Parathyroid adenoma (tissue), 2 donors: ENCODE measurements at regions not wholly inside any gene's neighbourhood (a gene's known extent, or its start where the extent isn't known, plus 50 kb on each side); places are given as distances from the start of the nearest gene placed in this dataset.

Source experiments
- H2AFZ ChIP-seq: fragments of 300-600 bp; sonication (generic); one replicate; pipeline ENCODE4 v1.7.0; 2017; ENCODE audit warnings: antibody characterized with exemption, mild to moderate bottlenecking
- H3K27ac ChIP-seq: fragments of 300-600 bp; sonication (generic); one replicate; pipeline ENCODE4 v1.7.0; 2017
- H3K27me3 ChIP-seq: fragments of 300-600 bp; sonication (generic); one replicate; pipeline ENCODE4 v1.7.0; 2017; ENCODE audit warnings: low read length; ENCODE audit not compliant: control insufficient read depth, insufficient read depth
- H3K36me3 ChIP-seq: fragments of 300-600 bp; sonication (generic); one replicate; pipeline ENCODE4 v1.7.0; 2017; ENCODE audit warnings: low read length; ENCODE audit not compliant: control insufficient read depth, insufficient read depth
- H3K4me1 ChIP-seq: fragments of 300-600 bp; sonication (generic); one replicate; pipeline ENCODE4 v1.7.0; 2017; ENCODE audit warnings: control low read depth
- H3K4me2 ChIP-seq: fragments of 300-600 bp; sonication (generic); one replicate; pipeline ENCODE4 v1.7.0; 2017; ENCODE audit warnings: low read length
- H3K4me3 ChIP-seq: fragments of 300-600 bp; sonication (generic); one replicate; pipeline ENCODE4 v1.7.0; 2017; ENCODE audit warnings: low read depth, low read length
- H3K79me2 ChIP-seq: fragments of 300-600 bp; sonication (generic); one replicate; pipeline ENCODE4 v1.7.0; 2017; ENCODE audit warnings: control low read depth
- H3K9ac ChIP-seq: fragments of 300-600 bp; sonication (generic); one replicate; pipeline ENCODE4 v1.7.0; 2017; ENCODE audit warnings: mild to moderate bottlenecking
- H3K9me3 ChIP-seq: fragments of 300-600 bp; sonication (generic); one replicate; pipeline ENCODE4 v1.7.0; 2017; ENCODE audit warnings: low read length; ENCODE audit not compliant: control insufficient read depth
- TF ChIP-seq, protein P1 (sequence below): fragments of 300-600 bp; sonication (generic); IDR thresholded peaks from one replicate; pipeline ENCODE4 v1.7.0; 2017; ENCODE audit warnings: antibody characterized with exemption, mild to moderate bottlenecking
- donor health status: primary hyperparathyroidism.

DNA sequence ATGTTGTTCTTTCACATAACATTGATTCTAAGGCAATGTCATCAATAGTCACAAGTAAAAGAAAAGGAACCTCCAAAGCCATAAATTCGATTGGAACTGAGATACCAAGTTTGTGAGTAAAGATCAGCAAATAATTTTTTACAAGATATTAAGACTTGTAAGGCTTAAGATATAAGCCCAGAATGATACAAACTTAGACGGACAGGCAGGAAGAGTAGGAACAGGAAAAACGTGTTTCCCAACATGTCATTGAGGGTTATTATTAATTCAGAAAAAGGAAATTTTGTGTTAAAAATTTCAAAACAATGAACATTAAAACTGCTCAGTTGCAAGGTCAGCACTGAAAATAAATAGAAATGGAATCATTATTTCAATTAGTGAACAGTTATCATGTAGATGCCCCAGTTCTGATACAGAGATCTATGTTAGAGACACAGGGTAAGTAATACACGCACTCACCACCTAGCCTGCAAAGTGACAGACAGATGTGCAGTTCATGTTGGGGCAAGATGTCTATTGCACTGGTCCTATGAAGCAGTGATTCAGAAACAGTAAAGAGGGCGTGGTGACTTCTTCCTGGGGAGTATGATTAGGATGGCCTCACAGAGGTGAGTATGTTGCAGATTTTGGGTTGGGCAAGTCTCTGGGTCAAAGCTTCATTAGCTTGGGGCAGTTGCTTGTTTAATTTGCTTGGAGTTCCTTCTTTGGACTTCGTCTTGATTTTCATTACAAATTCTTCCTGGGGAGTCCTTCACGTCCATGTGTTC lies 284.4 kb downstream of the SETD4 start:
- TF ChIP-seq, protein P1, sequence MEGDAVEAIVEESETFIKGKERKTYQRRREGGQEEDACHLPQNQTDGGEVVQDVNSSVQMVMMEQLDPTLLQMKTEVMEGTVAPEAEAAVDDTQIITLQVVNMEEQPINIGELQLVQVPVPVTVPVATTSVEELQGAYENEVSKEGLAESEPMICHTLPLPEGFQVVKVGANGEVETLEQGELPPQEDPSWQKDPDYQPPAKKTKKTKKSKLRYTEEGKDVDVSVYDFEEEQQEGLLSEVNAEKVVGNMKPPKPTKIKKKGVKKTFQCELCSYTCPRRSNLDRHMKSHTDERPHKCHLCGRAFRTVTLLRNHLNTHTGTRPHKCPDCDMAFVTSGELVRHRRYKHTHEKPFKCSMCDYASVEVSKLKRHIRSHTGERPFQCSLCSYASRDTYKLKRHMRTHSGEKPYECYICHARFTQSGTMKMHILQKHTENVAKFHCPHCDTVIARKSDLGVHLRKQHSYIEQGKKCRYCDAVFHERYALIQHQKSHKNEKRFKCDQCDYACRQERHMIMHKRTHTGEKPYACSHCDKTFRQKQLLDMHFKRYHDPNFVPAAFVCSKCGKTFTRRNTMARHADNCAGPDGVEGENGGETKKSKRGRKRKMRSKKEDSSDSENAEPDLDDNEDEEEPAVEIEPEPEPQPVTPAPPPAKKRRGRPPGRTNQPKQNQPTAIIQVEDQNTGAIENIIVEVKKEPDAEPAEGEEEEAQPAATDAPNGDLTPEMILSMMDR: no peak
- Histone ChIP-seq H3K79me2 (no peaks in the 10 kb centered on the region), H3K27me3 (no peaks in the 10 kb centered on the region), H3K9ac (no peak overlapping the region), H3K9me3 (no peaks in the 10 kb centered on the region), H3K4me2 (no peak overlapping the region), H3K36me3 (no peaks in the 10 kb centered on the region), H3K27ac (no peak overlapping the region), H3K4me1 (no peaks in the 10 kb centered on the region), H2AFZ (no peak overlapping the region), H3K4me3 (no peak overlapping the region)

- Histone ChIP-seq H3K27ac (no peak overlapping the region), H2AFZ (no peak overlapping the region), H3K4me2 (no peak overlapping the region), H3K4me3 (no peak overlapping the region), H3K36me3 (no peaks in the 10 kb centered on the region), H3K27me3 (no peaks in the 10 kb centered on the region), H3K79me2 (no peaks in the 10 kb centered on the region), H3K4me1 (no peaks in the 10 kb centered on the region), H3K9ac (no peak overlapping the region), H3K9me3 (no peaks in the 10 kb centered on the region)
- TF ChIP-seq, protein P1: no peak
These were observed 290.0 kb downstream of the SETD4 start for GRCh38 chr21:35770101-35770945.

DNA sequence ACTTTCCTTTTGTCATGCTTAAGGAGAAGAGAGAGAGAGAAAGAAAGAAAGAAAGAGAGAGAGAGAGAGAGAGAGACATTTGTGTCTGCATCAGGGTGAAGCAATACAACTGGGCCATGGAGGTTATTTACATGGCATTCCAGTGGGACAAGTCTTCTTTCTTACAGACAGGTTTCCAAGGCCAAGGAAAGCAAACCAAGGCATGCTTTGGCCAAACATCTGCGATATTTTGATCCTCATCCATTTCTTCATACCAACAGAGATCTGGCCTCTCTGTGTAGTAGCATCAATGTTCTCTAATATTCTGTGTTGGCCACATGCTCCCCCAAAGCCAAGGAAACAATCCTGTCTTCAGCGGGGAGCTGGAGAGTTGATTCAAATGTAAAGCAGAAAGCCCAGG lies 292.1 kb downstream of the SETD4 start:
- no peak overlapping the region for H3K4me3 ChIP-seq
- H2AFZ ChIP-seq: no peak overlapping the region
- H3K27me3 ChIP-seq: no peaks in the 10 kb centered on the region
- no peak overlapping the region for H3K27ac ChIP-seq
- H3K9ac ChIP-seq: no peak overlapping the region
- no peak overlapping the region for H3K4me2 ChIP-seq
- TF ChIP-seq, protein P1: no peak
- no peaks in the 10 kb centered on the region for H3K36me3 ChIP-seq
- H3K79me2 ChIP-seq: no peaks in the 10 kb centered on the region
- no peaks in the 10 kb centered on the region for H3K4me1 ChIP-seq
- no peaks in the 10 kb centered on the region for H3K9me3 ChIP-seq

- Histone ChIP-seq H3K4me2 (no peak overlapping the region), H3K27me3 (no peaks in the 10 kb centered on the region), H3K79me2 (no peaks in the 10 kb centered on the region), H3K27ac (no peak overlapping the region), H3K9ac (no peak overlapping the region), H3K4me3 (no peak overlapping the region), H2AFZ (no peak overlapping the region), H3K9me3 (no peaks in the 10 kb centered on the region), H3K4me1 (no peaks in the 10 kb centered on the region), H3K36me3 (no peaks in the 10 kb centered on the region)
- TF ChIP-seq, protein P1: no peak
These were observed 295.7 kb downstream of the SETD4 start for GRCh38 chr21:35764586-35764985.
